SK-N-SH (cell line): ENCODE measurements at regions not wholly inside any gene's neighbourhood (a gene's known extent, or its start where the extent isn't known, plus 50 kb on each side); places are given as distances from the start of the nearest gene placed in this dataset.
"Not testable (repeated sequence)": the region's sequence is repeated elsewhere in the genome, so short reads cannot be mapped to it uniquely, and the experiment has no call there.

Experiments
- CHD2 ChIP-seq: fragments of 150-350 bp; IDR thresholded peaks from 2 replicates; pipeline ENCODE4 v1.6.1; 2018; ENCODE audit warnings: low read length; ENCODE audit not compliant: partially characterized antibody
- CTCF ChIP-seq: fragments of 200-600 bp; sonication (generic); IDR thresholded peaks from 2 replicates; pipeline ENCODE4 v1.6.1; 2017; ENCODE audit warnings: antibody characterized with exemption, mild to moderate bottlenecking, moderate library complexity
- EZH2phosphoT487 ChIP-seq: fragments of 200-600 bp; sonication (generic); IDR thresholded peaks from 2 replicates; pipeline ENCODE4 v1.6.1; 2017; ENCODE audit warnings: low read depth, mixed run types, mild to moderate bottlenecking, antibody characterized with exemption, moderate library complexity, borderline replicate concordance
- JUND ChIP-seq: IDR thresholded peaks from 2 replicates; pipeline ENCODE4 v1.4.0; 2012
- MAX ChIP-seq: IDR thresholded peaks from 2 replicates; pipeline ENCODE4 v1.4.0; 2012; ENCODE audit warnings: low read depth
- MXI1 ChIP-seq: IDR thresholded peaks from 2 replicates; pipeline ENCODE4 v1.6.1; 2012; ENCODE audit warnings: mild to moderate bottlenecking, low read depth, low read length, improper control_type of control experiment
- PBX3 ChIP-seq: IDR thresholded peaks from 2 replicates; pipeline ENCODE4; 2012
- RAD21 ChIP-seq: IDR thresholded peaks from 2 replicates; pipeline ENCODE4 v1.6.1; 2012; ENCODE audit warnings: mild to moderate bottlenecking, low read length
- RFX5 ChIP-seq: IDR thresholded peaks from 2 replicates; pipeline ENCODE4 v1.6.1; 2012; ENCODE audit warnings: mild to moderate bottlenecking, improper control_type of control experiment, low read length
- SMC3 ChIP-seq: IDR thresholded peaks from 2 replicates; pipeline ENCODE4 v1.6.1; 2012; ENCODE audit warnings: low read depth, low read length, improper control_type of control experiment
- USF2 ChIP-seq: fragments of 150-350 bp; IDR thresholded peaks from 2 replicates; pipeline ENCODE4 v1.6.1; 2017; ENCODE audit warnings: antibody characterized with exemption, low read length, low read depth, borderline replicate concordance

- TF ChIP-seq CTCF, JUND, RFX5, PBX3, SMC3, CHD2, EZH2phosphoT487, RAD21, MAX, MXI1, USF2: not testable (repeated sequence)
These were observed 125.6 kb upstream of the ZNF217 start for GRCh38 chr20:53719171-53719803.
